ENCODE measurements at regions not wholly inside any gene's neighbourhood (a gene's known extent, or its start where the extent isn't known, plus 50 kb on each side); places are given as distances from the start of the nearest gene placed in this dataset.
"Not testable (repeated sequence)": the region's sequence is repeated elsewhere in the genome, so short reads cannot be mapped to it uniquely, and the experiment has no call there.

- Histone ChIP-seq H3K4me3 (ENCODE audit: low read length, poor library complexity, severe bottlenecking) (no peak overlapping the region), H4K20me1 (ENCODE audit: insufficient read depth, low read length, poor library complexity, severe bottlenecking) (no peaks in the 10 kb centered on the region), H2AFZ (ENCODE audit: low read length) (no peak overlapping the region), H3K27me3 (ENCODE audit: insufficient read depth, low read length, poor library complexity, severe bottlenecking) (no peaks in the 10 kb centered on the region), H3K36me3 (ENCODE audit: insufficient read depth, low read length) (no peaks in the 10 kb centered on the region), H3K4me2 (ENCODE audit: low read depth, low read length, poor library complexity, severe bottlenecking) (no peak overlapping the region), H3K9ac (ENCODE audit: low read depth, low read length, poor library complexity, severe bottlenecking) (no peak overlapping the region), H3K9me3 (ENCODE audit: insufficient read depth, low read depth, low read length) (no peaks in the 10 kb centered on the region), H3F3A (ENCODE audit: low read depth) (no peaks in the 10 kb centered on the region), H3K79me2 (ENCODE audit: insufficient read depth, low read length) (no peaks in the 10 kb centered on the region), H3K9me2 (replicated peaks; ENCODE audit: low read depth, low read length) (no peaks in the 10 kb centered on the region), H3K4me1 (ENCODE audit: insufficient read depth, low read length, poor library complexity, severe bottlenecking) (no peaks in the 10 kb centered on the region)
- no peak for TF ChIP-seq EZH2phosphoT487 (IDR thresholded peaks at IDR 0.05; ENCODE audit: borderline replicate concordance)
- TF ChIP-seq CTCF (conservative IDR thresholded peaks at IDR 0.05; ENCODE audit: low read length) = no peak
Measured at GRCh38 chr16:80250381-80250780, 290.4 kb upstream of the DYNLRB2 start.

GRCh38 chr16:80243303-80243702 is 297.5 kb upstream of the DYNLRB2 start:
- not testable (repeated sequence) for H3K4me3 ChIP-seq (ENCODE audit: low read length, poor library complexity, severe bottlenecking); H3K36me3 ChIP-seq (ENCODE audit: insufficient read depth, low read length); H4K20me1 ChIP-seq (ENCODE audit: insufficient read depth, low read length, poor library complexity, severe bottlenecking); H2AFZ ChIP-seq (ENCODE audit: low read length); H3K9me2 ChIP-seq (replicated peaks; ENCODE audit: low read depth, low read length); H3K9ac ChIP-seq (ENCODE audit: low read depth, low read length, poor library complexity, severe bottlenecking); H3K9me3 ChIP-seq (ENCODE audit: insufficient read depth, low read depth, low read length); H3K4me1 ChIP-seq (ENCODE audit: insufficient read depth, low read length, poor library complexity, severe bottlenecking); H3K4me2 ChIP-seq (ENCODE audit: low read depth, low read length, poor library complexity, severe bottlenecking); H3F3A ChIP-seq (ENCODE audit: low read depth); H3K79me2 ChIP-seq (ENCODE audit: insufficient read depth, low read length); H3K27me3 ChIP-seq (ENCODE audit: insufficient read depth, low read length, poor library complexity, severe bottlenecking)

- not testable (repeated sequence) for H3K9me3 ChIP-seq (ENCODE audit: insufficient read depth, low read depth, low read length); H4K20me1 ChIP-seq (ENCODE audit: insufficient read depth, low read length, poor library complexity, severe bottlenecking); H3K9me2 ChIP-seq (replicated peaks; ENCODE audit: low read depth, low read length); H3K27me3 ChIP-seq (ENCODE audit: insufficient read depth, low read length, poor library complexity, severe bottlenecking); H3F3A ChIP-seq (ENCODE audit: low read depth); H2AFZ ChIP-seq (ENCODE audit: low read length); H3K9ac ChIP-seq (ENCODE audit: low read depth, low read length, poor library complexity, severe bottlenecking); H3K36me3 ChIP-seq (ENCODE audit: insufficient read depth, low read length); H3K4me3 ChIP-seq (ENCODE audit: low read length, poor library complexity, severe bottlenecking); H3K4me1 ChIP-seq (ENCODE audit: insufficient read depth, low read length, poor library complexity, severe bottlenecking); H3K79me2 ChIP-seq (ENCODE audit: insufficient read depth, low read length); H3K4me2 ChIP-seq (ENCODE audit: low read depth, low read length, poor library complexity, severe bottlenecking)
Measured at GRCh38 chr16:80242279-80242678, 298.5 kb upstream of the DYNLRB2 start.

- no peak overlapping the region for H3K9ac ChIP-seq (ENCODE audit: low read depth, low read length, poor library complexity, severe bottlenecking)
- TF ChIP-seq EZH2phosphoT487 (IDR thresholded peaks at IDR 0.05; ENCODE audit: borderline replicate concordance) = no peak
- TF ChIP-seq CTCF (conservative IDR thresholded peaks at IDR 0.05; ENCODE audit: low read length) = no peak
Measured at GRCh38 chr16:80233097-80233835, 307.5 kb upstream of the DYNLRB2 start.

More at GRCh38 chr16:80233097-80233835, 307.5 kb upstream of the DYNLRB2 start:
- Histone ChIP-seq H3K27me3 (ENCODE audit: insufficient read depth, low read length, poor library complexity, severe bottlenecking) (no peaks in the 10 kb centered on the region), H3K4me1 (ENCODE audit: insufficient read depth, low read length, poor library complexity, severe bottlenecking) (peaks cover 22% of the 10 kb centered on the region), H3K36me3 (ENCODE audit: insufficient read depth, low read length) (no peaks in the 10 kb centered on the region), H3F3A (ENCODE audit: low read depth) (no peaks in the 10 kb centered on the region), H3K79me2 (ENCODE audit: insufficient read depth, low read length) (no peaks in the 10 kb centered on the region), H3K4me2 (ENCODE audit: low read depth, low read length, poor library complexity, severe bottlenecking) (no peak overlapping the region), H4K20me1 (ENCODE audit: insufficient read depth, low read length, poor library complexity, severe bottlenecking) (no peaks in the 10 kb centered on the region), H3K4me3 (ENCODE audit: low read length, poor library complexity, severe bottlenecking) (no peak overlapping the region), H3K9me3 (ENCODE audit: insufficient read depth, low read depth, low read length) (no peaks in the 10 kb centered on the region), H2AFZ (ENCODE audit: low read length) (no peak overlapping the region), H3K9me2 (replicated peaks; ENCODE audit: low read depth, low read length) (no peaks in the 10 kb centered on the region)
